ENCODE measurements at regions not wholly inside any gene's neighbourhood (a gene's known extent, or its start where the extent isn't known, plus 50 kb on each side); places are given as distances from the start of the nearest gene placed in this dataset.
"Not testable (repeated sequence)": the region's sequence is repeated elsewhere in the genome, so short reads cannot be mapped to it uniquely, and the experiment has no call there.

DNA sequence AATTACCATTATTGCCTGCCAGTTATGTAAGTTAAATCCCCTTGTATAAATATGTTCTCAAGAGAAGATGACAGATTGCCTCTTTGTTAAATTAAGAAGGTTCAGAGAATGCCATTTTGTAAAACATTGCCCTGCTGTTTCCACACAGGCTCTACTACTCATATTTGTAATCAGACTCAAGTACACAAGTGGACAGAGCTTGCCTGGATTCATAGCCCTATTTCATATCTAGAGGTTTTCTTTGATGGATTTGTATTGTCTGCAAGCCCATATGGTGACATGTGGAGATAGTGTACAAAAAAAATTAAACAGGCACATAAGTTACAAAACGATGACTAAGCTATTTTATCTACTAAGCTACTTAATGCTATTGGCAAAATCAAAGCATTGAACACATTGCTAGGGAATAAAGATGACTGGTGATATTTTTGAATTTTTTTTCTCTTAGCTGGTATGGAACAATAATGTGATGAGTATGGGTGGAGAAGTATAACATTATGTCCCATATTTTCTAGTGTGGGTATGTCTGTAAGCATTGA lies 1286.6 kb upstream of the ALCAM start:
- no peak for DNase-seq
- ATAC-seq: no peak
- intact Hi-C loops (cut with micrococcal nuclease): no loop called here

GRCh38 chr3:104088738-104089137 lies 1278.0 kb upstream of the ALCAM start:
- DNase-seq (no peak), ATAC-seq (no peak)
- intact Hi-C loops (cut with micrococcal nuclease): no loop called here

DNA sequence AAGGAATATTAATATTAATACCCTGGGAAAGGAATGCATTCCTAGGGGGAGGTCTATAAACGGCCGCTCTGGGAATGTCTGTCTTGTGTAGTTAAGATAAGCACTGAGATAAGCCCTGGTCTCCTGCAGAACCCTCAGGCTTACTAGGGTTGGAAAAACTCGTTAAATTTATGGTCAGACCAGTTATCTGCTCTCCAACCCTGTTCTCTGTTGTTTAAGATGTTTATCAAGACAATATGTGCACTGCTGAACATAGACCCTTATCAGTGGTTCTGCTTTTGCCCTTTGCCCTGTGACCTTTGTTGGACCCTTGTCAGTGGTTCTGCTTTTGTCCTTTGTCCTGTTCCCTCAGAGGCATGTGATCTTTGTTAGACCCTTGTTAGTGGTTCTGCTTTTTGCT lies 1276.7 kb upstream of the ALCAM start:
- DNase-seq; ATAC-seq; intact Hi-C loops (cut with micrococcal nuclease): not testable (repeated sequence)

GRCh38 chr3:104101736-104102135 lies 1265.0 kb upstream of the ALCAM start:
- DNase-seq: no peak
- intact Hi-C loops (cut with micrococcal nuclease): no loop called here
- no peak for ATAC-seq

DNA sequence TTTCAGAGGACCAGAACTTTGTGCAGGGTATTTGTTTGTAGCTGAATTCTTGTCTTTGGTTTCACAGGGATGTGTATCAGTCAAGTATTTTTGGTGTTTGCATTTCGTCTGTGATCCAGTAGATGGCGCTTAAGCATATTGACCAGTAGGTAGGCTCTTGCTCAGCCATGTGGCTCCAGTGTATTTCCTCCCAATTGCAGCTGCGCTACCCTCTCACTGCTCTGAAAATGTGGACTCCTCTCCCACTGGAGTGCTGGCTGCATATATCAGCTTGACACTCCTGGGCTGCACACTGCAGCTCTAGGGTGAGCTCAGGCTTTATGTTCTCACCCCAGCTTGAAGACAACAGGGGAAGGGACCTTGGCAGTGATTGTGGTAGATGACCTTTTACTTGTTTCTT lies 1264.3 kb upstream of the ALCAM start:
- intact Hi-C loops (cut with micrococcal nuclease): no loop called here
- no peak for ATAC-seq
- no peak for DNase-seq

DNA sequence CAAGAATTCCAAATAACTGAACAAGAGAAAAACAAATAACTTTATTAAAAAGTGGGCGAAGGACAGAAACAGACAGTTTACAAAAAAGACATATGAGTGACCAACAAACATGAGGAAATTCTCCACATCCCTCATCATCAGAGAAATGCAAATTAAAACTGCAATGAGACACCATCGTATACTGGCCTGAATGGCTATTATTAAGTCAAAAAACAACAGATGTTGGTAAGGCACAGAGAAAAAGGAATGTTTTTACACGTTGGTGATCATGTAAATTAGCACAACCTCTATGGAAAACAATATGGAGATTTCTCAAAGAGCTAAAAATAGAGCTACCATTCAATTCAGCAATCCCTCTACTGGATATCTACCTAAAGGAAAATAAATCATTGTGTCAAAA lies 1260.4 kb upstream of the ALCAM start:
- intact Hi-C loops (cut with micrococcal nuclease): no loop called here
- DNase-seq (no peak), ATAC-seq (no peak)

- intact Hi-C loops (cut with micrococcal nuclease): no loop called here
- ATAC-seq: no peak
- DNase-seq: no peak
Observed at GRCh38 chr3:104108522-104108921, 1258.2 kb upstream of the ALCAM start.

GRCh38 chr3:104126463-104126862 lies 1240.2 kb upstream of the ALCAM start:
- intact Hi-C loops (cut with micrococcal nuclease): no loop called here
- ATAC-seq: no peak

DNA sequence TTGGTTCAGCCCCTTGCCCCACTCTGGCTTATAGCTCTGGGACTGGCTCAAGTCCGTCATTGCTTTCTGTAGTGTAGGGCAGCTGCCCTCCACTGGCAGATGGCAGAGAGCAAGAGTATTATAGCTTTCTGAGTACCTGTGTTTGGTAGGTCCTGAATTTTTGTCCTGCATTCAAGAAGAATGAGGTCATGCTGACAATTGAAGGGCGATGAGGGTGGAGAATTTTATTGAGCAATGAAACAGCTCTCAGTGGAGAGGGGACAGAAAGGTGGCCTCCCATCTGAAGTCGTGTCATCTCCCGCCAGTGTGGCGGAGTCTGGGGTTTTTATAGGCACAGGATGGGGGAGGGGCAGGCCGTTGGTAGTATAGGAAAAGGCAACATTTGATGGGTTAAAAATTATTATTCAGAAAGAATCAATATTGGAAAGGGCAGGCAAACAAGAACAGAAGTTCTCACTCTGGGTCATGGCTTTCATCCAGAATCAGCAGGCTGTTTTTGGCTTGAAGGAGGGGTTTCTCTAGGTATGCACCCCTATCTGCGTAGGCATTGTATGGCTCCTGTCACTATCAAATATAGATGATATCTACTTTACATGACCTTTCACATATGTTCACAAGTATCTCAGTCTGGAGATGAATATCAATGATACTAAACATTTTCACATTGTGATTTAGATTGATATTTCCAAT lies 1239.7 kb upstream of the ALCAM start:
- DNase-seq (no peak), ATAC-seq (no peak)
- intact Hi-C loops (cut with micrococcal nuclease): no loop called here

More at GRCh38 chr3:104126463-104126862, 1240.2 kb upstream of the ALCAM start:
- DNase-seq: no peak

DNA sequence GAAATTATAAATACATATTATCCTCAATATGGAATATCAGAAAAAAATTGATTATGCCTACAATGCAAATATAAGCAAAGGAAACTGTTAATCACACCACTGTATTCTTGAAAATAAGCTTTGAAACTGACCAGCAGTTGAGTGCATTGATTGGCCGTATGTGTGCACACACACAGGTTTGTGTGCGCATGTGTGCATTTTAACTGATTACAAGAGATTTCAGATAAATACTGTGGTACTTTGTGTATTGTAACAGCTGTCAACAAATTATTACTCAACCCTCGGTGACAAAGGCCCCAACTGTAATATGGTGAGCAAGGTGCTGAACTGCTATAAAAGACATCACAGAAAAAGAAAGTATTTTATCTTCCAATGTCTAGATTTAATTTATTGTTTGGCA lies 1238.9 kb upstream of the ALCAM start:
- DNase-seq: no peak
- ATAC-seq: no peak
- intact Hi-C loops (cut with micrococcal nuclease): no loop called here

DNA sequence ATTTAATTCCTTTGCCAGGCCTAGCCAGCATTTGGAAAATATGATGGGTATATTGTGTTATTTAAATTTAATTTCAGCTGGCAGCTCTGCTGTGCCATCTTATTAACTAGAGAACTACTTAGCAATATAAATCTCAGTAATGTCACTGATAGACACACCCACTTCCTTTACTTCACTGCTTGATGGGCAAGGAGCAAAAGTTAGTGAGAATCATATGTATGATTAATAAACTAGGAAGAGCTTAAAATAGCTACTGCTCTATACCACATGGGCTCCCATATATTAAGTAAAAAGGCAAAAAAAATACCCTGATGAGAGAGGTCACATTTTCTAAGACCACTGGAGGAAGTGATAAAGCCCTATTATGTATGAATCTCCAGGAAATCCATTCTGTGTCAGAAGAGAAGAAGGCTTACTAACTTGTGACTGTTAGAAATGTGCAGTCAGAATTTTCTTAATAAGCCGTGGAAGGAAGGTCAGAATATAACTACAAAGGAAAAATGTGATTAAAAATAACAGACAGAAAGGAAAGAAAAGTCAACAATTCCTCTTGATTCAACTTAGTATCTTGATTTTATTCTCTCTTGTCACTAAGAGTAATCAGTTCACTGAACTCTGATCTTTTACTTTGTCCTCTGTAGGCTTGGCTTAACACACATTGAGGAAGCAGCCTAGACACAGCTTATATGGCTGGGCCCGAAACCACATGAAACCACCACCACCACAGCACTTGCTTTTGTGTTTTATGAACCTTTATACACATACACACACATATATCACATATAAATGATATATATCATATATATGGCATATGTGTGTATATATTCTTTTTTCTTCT lies 1233.9 kb upstream of the ALCAM start:
- ATAC-seq (no peak), DNase-seq (no peak)
- intact Hi-C loops (cut with micrococcal nuclease): no loop called here

DNA sequence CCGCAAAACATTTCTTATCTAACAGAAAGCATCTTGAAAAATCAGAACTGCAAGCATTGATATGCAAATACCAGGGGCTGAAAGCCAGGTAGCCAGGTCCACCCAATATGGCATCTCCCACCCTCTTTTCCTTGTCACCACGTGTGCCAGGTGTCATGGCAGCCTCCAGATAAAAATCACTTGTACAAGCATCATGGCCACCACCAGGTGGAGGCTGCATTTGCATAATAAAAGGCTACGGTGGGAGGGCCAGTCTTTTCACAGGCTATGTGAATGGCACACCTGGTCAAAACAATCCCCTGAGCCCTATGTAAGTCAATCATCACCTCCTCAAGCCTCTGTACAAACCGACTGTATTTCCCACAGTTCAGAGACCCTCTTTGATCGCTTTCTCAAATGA lies 1233.1 kb upstream of the ALCAM start:
- ATAC-seq (no peak), DNase-seq (no peak)
- intact Hi-C loops (cut with micrococcal nuclease): no loop called here

DNA sequence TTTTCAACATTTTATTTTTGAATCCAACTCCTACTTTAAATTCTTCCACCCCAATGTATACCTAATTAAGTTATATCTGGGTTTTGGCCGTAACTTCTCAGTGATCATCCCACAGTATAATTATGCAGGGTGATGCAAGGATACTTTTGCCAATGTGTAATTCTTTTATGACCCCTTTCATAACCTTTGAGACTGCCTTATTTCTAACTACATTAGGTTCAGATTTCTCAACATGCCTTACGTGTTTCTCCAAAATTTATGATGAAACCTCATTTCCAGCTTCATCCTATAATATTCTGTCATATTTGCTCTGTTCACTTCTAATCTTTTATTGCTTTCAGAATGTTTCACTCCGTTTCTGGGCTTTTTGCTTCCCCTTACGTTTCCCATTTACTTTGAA lies 1229.6 kb upstream of the ALCAM start:
- DNase-seq: no peak
- ATAC-seq: no peak
- intact Hi-C loops (cut with micrococcal nuclease): no loop called here

DNA sequence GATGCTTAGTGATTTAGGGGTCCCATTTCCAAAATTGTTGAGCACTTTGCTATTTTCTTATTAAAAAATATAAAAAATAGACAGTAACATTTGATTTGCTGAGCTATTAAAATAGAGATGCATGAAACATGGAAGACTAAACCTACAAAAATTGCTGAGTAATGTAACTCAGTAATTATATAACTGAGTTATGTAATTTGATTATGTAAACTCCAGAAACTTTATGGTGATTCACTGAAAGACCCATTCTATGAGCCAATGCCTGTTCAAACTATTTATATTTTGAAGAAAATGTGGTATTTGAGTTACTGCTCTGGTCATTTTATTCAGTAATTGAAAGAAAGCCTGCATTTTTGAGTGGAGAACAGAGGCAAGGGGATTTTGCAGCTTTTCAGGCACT lies 1221.5 kb upstream of the ALCAM start:
- intact Hi-C loops (cut with micrococcal nuclease): no loop called here
- no peak for DNase-seq
- no peak for ATAC-seq

DNA sequence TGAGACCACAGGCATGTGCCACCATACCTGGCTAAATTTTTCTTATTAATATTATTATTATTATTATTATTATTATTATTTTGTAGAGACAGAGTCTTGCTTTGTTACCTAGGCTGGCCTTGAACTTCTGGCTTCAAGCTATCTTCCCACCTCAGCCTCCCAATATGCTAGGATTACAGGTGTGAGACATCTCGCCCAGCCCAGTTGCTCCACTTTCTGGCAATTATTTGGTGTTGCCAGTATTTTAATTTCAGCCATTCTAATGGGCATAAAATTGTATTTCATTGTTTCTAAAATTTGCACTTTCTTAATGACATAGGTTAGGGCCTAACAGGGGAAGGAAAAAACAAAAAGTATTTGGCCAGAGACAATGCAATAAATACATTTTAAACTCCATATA lies 1217.6 kb upstream of the ALCAM start:
- ATAC-seq (no peak), DNase-seq (no peak)
- intact Hi-C loops (cut with micrococcal nuclease): no loop called here

DNA sequence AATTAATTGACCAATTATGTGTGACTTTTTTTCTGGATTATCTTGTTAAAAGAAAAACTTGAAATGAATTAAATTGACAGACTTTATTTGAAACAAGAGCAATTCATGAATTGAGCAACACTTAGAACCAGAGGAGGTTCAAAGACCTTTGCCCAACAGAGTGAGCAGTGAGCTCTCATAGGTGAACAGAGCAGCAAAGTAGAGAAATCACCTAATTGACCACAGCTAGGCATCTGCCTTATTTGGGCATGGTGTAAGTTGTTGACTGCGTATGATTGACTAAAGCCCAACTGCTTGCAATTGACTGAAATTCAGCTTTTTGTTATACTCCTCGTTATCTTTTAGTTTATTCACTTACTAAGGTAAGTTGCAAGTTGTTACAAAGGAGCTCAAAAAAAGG lies 1216.0 kb upstream of the ALCAM start:
- DNase-seq (no peak), ATAC-seq (no peak)
- intact Hi-C loops (cut with micrococcal nuclease): no loop called here

- intact Hi-C loops (cut with micrococcal nuclease): no loop called here
- ATAC-seq (no peak), DNase-seq (no peak)
Observed at GRCh38 chr3:104154896-104155295, 1211.8 kb upstream of the ALCAM start.

DNA sequence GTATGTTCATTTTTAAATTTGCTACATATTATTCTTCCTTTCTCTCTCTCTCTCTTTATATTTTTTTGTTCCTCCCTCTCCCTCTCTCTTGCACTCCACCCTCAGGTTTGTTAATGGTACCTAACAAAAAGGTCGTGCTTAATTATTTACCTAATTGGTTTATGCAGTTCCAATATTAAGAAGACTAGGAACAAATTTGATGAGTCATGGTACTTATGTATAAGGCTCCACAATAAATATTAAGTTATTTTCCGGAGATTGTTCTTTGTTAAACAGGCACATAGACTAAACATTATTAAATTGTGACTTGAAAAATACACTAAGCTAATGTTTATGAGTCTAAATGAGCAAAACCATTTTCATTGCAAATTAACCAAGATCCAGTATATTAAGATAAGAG lies 1200.8 kb upstream of the ALCAM start:
- DNase-seq: no peak
- intact Hi-C loops (cut with micrococcal nuclease): no loop called here
- no peak for ATAC-seq

GRCh38 chr3:104168386-104168785 lies 1198.3 kb upstream of the ALCAM start:
- intact Hi-C loops (cut with micrococcal nuclease): no loop called here
- ATAC-seq: no peak

GRCh38 chr3:104175696-104176095 lies 1191.0 kb upstream of the ALCAM start:
- intact Hi-C loops (cut with micrococcal nuclease): no loop called here
- no peak for DNase-seq
- ATAC-seq: no peak

More at GRCh38 chr3:104168386-104168785, 1198.3 kb upstream of the ALCAM start:
- no peak for DNase-seq

DNA sequence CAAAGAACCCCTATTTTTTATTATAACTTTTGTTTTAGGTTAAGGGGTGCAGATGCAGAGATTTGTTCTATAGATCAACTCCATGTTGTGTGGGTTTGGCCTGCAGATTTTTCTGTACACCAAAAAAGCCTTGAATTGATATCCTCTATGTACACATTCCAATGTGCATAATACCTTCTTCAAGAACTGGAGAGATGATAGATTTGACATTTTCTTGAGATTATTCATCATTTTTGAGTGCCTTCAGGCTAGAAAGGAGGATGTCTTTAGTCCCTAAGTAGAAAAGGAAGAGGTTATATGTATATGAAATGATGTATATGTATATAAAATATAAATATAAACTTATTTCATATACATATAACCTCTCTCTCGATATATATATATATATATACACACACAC lies 1190.0 kb upstream of the ALCAM start:
- intact Hi-C loops (cut with micrococcal nuclease): no loop called here
- ATAC-seq (no peak), DNase-seq (no peak)

Measured in left ventricle myocardium superior (tissue), 1 donor.